GM18498 (cell line): ENCODE measurements at regions not wholly inside any gene's neighbourhood (a gene's known extent, or its start where the extent isn't known, plus 50 kb on each side); places are given as distances from the start of the nearest gene placed in this dataset.

Source experiments
- ATAC-seq: cut with Tn5 transposase; IDR thresholded peaks from one replicate; pipeline ENCODE4 v1.9.1; 2021; ENCODE audit warnings: mild to moderate bottlenecking, moderate library complexity; ENCODE audit not compliant: unreplicated experiment

- no peak for ATAC-seq
Observed at GRCh38 chr5:124477577-124477976, 268.9 kb downstream of the ZNF608 start.

- ATAC-seq: no peak
Observed at GRCh38 chr5:124477062-124477461, 269.4 kb downstream of the ZNF608 start.

GRCh38 chr5:124474528-124475215 is 271.8 kb downstream of the ZNF608 start:
- ATAC-seq: no peak

GRCh38 chr5:124468671-124469411 is 277.6 kb downstream of the ZNF608 start:
- no peak for ATAC-seq

- ATAC-seq: no peak
Observed at GRCh38 chr5:124467745-124468144, 278.7 kb downstream of the ZNF608 start.

- no peak for ATAC-seq
Observed at GRCh38 chr5:124466011-124466410, 280.4 kb downstream of the ZNF608 start.

GRCh38 chr5:124463851-124464250 is 282.6 kb downstream of the ZNF608 start:
- no peak for ATAC-seq

- no peak for ATAC-seq
Observed at GRCh38 chr5:124462751-124463150, 283.7 kb downstream of the ZNF608 start.

GRCh38 chr5:124461941-124462340 is 284.5 kb downstream of the ZNF608 start:
- no peak for ATAC-seq

GRCh38 chr5:124461157-124461556 is 285.3 kb downstream of the ZNF608 start:
- ATAC-seq: no peak

- no peak for ATAC-seq
Observed at GRCh38 chr5:124460642-124461041, 285.8 kb downstream of the ZNF608 start.

- no peak for ATAC-seq
Observed at GRCh38 chr5:124459984-124460383, 286.5 kb downstream of the ZNF608 start.

- ATAC-seq: no peak
Observed at GRCh38 chr5:124457901-124458300, 288.5 kb downstream of the ZNF608 start.

- ATAC-seq: no peak
Observed at GRCh38 chr5:124457101-124457500, 289.3 kb downstream of the ZNF608 start.

- ATAC-seq: no peak
Observed at GRCh38 chr5:124456249-124456648, 290.2 kb downstream of the ZNF608 start.

- peak; percentile 3 for ATAC-seq
Observed at GRCh38 chr5:124454081-124454480, 292.4 kb downstream of the ZNF608 start.

- peak; percentile 97 for ATAC-seq
Observed at GRCh38 chr5:124453221-124454051, 293.0 kb downstream of the ZNF608 start.

- ATAC-seq: no peak
Observed at GRCh38 chr5:124452412-124452811, 294.0 kb downstream of the ZNF608 start.

GRCh38 chr5:124451721-124452383 is 294.6 kb downstream of the ZNF608 start:
- no peak for ATAC-seq

GRCh38 chr5:124446120-124446519 is 300.3 kb downstream of the ZNF608 start:
- ATAC-seq: no peak

- ATAC-seq: no peak
Observed at GRCh38 chr5:124445070-124445619, 301.3 kb downstream of the ZNF608 start.
